ENCODE measurements at regions not wholly inside any gene's neighbourhood (a gene's known extent, or its start where the extent isn't known, plus 50 kb on each side); places are given as distances from the start of the nearest gene placed in this dataset.

DNA sequence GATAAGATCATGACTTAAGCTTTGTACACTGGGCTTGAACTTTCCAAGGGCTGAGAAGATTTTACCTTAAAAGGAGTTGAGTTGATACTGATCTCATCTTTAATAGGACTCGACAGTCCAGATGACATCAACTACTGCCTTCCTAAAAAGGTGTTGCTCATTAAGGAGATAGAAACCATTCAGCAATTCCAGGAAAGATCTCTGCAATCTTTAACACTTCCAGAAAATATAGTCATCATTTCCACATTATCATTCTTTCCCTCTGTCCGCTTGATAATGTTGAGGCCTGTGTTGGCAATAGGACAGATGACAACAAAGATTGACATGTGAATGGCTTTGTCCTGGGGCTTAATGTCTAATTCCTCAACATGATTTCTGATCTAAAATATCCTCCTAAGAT is 145.4 kb upstream of the C1orf21 start:
- no peaks in the 10 kb centered on the region for H3K36me3 ChIP-seq (ENCODE audit: insufficient read depth, low read length)
- no peaks in the 10 kb centered on the region for H3F3A ChIP-seq (ENCODE audit: insufficient read depth, low read length, poor library complexity, severe bottlenecking)
- H3K9me2 ChIP-seq (ENCODE audit: insufficient read depth, low read length) = no peaks in the 10 kb centered on the region
- no peak overlapping the region for H3K4me3 ChIP-seq (ENCODE audit: low read length)
- no peak overlapping the region for H3K9ac ChIP-seq (ENCODE audit: low read length)
- no peak for TF ChIP-seq EP300 (conservative IDR thresholded peaks at IDR 0.05; ENCODE audit: poor library complexity, severe bottlenecking)
- no peak for TF ChIP-seq RAD21 (conservative IDR thresholded peaks at IDR 0.05)
- TF ChIP-seq SMC3 (conservative IDR thresholded peaks at IDR 0.05; ENCODE audit: poor library complexity) = no peak
- TF ChIP-seq, protein P1, sequence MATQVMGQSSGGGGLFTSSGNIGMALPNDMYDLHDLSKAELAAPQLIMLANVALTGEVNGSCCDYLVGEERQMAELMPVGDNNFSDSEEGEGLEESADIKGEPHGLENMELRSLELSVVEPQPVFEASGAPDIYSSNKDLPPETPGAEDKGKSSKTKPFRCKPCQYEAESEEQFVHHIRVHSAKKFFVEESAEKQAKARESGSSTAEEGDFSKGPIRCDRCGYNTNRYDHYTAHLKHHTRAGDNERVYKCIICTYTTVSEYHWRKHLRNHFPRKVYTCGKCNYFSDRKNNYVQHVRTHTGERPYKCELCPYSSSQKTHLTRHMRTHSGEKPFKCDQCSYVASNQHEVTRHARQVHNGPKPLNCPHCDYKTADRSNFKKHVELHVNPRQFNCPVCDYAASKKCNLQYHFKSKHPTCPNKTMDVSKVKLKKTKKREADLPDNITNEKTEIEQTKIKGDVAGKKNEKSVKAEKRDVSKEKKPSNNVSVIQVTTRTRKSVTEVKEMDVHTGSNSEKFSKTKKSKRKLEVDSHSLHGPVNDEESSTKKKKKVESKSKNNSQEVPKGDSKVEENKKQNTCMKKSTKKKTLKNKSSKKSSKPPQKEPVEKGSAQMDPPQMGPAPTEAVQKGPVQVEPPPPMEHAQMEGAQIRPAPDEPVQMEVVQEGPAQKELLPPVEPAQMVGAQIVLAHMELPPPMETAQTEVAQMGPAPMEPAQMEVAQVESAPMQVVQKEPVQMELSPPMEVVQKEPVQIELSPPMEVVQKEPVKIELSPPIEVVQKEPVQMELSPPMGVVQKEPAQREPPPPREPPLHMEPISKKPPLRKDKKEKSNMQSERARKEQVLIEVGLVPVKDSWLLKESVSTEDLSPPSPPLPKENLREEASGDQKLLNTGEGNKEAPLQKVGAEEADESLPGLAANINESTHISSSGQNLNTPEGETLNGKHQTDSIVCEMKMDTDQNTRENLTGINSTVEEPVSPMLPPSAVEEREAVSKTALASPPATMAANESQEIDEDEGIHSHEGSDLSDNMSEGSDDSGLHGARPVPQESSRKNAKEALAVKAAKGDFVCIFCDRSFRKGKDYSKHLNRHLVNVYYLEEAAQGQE (IDR thresholded peaks at IDR 0.05; ENCODE audit: borderline replicate concordance) = no peak
- no peak for TF ChIP-seq MXI1 (conservative IDR thresholded peaks at IDR 0.05; ENCODE audit: poor library complexity, severe bottlenecking)
- no peak for TF ChIP-seq EZH2 (IDR thresholded peaks at IDR 0.05; ENCODE audit: borderline replicate concordance, insufficient read depth, low read length, poor library complexity, severe bottlenecking)
- no peak for TF ChIP-seq TAF1 (IDR thresholded peaks at IDR 0.05; ENCODE audit: low read depth)
- TF ChIP-seq POLR2AphosphoS5 (IDR thresholded peaks at IDR 0.05) = no peak
- TF ChIP-seq, protein P2, sequence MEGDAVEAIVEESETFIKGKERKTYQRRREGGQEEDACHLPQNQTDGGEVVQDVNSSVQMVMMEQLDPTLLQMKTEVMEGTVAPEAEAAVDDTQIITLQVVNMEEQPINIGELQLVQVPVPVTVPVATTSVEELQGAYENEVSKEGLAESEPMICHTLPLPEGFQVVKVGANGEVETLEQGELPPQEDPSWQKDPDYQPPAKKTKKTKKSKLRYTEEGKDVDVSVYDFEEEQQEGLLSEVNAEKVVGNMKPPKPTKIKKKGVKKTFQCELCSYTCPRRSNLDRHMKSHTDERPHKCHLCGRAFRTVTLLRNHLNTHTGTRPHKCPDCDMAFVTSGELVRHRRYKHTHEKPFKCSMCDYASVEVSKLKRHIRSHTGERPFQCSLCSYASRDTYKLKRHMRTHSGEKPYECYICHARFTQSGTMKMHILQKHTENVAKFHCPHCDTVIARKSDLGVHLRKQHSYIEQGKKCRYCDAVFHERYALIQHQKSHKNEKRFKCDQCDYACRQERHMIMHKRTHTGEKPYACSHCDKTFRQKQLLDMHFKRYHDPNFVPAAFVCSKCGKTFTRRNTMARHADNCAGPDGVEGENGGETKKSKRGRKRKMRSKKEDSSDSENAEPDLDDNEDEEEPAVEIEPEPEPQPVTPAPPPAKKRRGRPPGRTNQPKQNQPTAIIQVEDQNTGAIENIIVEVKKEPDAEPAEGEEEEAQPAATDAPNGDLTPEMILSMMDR (IDR thresholded peaks at IDR 0.05; ENCODE audit: poor library complexity, severe bottlenecking) = no peak
- no peaks in the 10 kb centered on the region for H3K9me3 ChIP-seq (ENCODE audit: low read length)
- H4K20me1 ChIP-seq (ENCODE audit: insufficient read depth) = no peaks in the 10 kb centered on the region
- H3K27me3 ChIP-seq (ENCODE audit: insufficient read depth, low read depth, low read length) = no peaks in the 10 kb centered on the region
- no peaks in the 10 kb centered on the region for H3K79me2 ChIP-seq (replicated peaks; ENCODE audit: insufficient read depth, low read length)
- no peak overlapping the region for H2AFZ ChIP-seq (ENCODE audit: low read depth, low read length)
- no peak overlapping the region for H3K27ac ChIP-seq (ENCODE audit: low read length)
- no peak overlapping the region for H3K4me2 ChIP-seq (ENCODE audit: low read length)

GRCh38 chr1:184242507-184242943 is 144.3 kb upstream of the C1orf21 start:
- Histone ChIP-seq H4K20me1 (ENCODE audit: insufficient read depth) (no peaks in the 10 kb centered on the region), H3K9me3 (ENCODE audit: low read length) (no peaks in the 10 kb centered on the region), H3K4me2 (ENCODE audit: low read length) (no peak overlapping the region), H2AFZ (ENCODE audit: low read depth, low read length) (no peak overlapping the region), H3F3A (ENCODE audit: insufficient read depth, low read length, poor library complexity, severe bottlenecking) (no peaks in the 10 kb centered on the region), H3K36me3 (ENCODE audit: insufficient read depth, low read length) (no peaks in the 10 kb centered on the region), H3K79me2 (replicated peaks; ENCODE audit: insufficient read depth, low read length) (no peaks in the 10 kb centered on the region), H3K9me2 (ENCODE audit: insufficient read depth, low read length) (no peaks in the 10 kb centered on the region), H3K27ac (ENCODE audit: low read length) (no peak overlapping the region), H3K9ac (ENCODE audit: low read length) (no peak overlapping the region), H3K27me3 (ENCODE audit: insufficient read depth, low read depth, low read length) (no peaks in the 10 kb centered on the region), H3K4me3 (ENCODE audit: low read length) (no peak overlapping the region)
- no peak for TF ChIP-seq SMC3 (conservative IDR thresholded peaks at IDR 0.05; ENCODE audit: poor library complexity)
- TF ChIP-seq TAF1 (IDR thresholded peaks at IDR 0.05; ENCODE audit: low read depth) = no peak
- TF ChIP-seq MXI1 (conservative IDR thresholded peaks at IDR 0.05; ENCODE audit: poor library complexity, severe bottlenecking) = no peak

DNA sequence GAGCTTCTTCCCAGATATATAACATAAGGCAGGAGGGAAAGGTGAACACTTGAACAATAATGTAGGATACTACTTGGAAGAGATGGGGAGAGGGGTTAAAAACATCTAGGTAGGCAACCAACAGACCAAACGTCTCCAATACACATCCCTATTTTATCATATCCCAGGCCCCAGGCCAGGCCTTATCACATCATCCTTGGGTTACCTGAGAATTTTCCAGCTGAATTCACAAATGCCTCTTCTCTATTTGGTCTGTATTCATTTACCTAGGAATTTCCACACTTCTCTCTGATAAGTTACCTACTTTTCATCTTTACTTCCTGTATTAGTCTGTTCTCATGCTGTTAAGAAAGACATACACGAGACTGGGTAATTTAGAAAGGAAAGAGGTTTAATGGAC is 141.9 kb upstream of the C1orf21 start:
- H3K79me2 ChIP-seq (replicated peaks; ENCODE audit: insufficient read depth, low read length) = no peaks in the 10 kb centered on the region
- no peak overlapping the region for H3K4me2 ChIP-seq (ENCODE audit: low read length)
- no peaks in the 10 kb centered on the region for H3K9me3 ChIP-seq (ENCODE audit: low read length)
- no peak overlapping the region for H3K4me3 ChIP-seq (ENCODE audit: low read length)
- no peak overlapping the region for H3K9ac ChIP-seq (ENCODE audit: low read length)
- no peak overlapping the region for H2AFZ ChIP-seq (ENCODE audit: low read depth, low read length)
- TF ChIP-seq SMC3 (conservative IDR thresholded peaks at IDR 0.05; ENCODE audit: poor library complexity) (no peak), POLR2AphosphoS5 (IDR thresholded peaks at IDR 0.05) (no peak), RAD21 (conservative IDR thresholded peaks at IDR 0.05) (no peak), EZH2 (IDR thresholded peaks at IDR 0.05; ENCODE audit: borderline replicate concordance, insufficient read depth, low read length, poor library complexity, severe bottlenecking) (no peak), TAF1 (IDR thresholded peaks at IDR 0.05; ENCODE audit: low read depth) (no peak), EP300 (conservative IDR thresholded peaks at IDR 0.05; ENCODE audit: poor library complexity, severe bottlenecking) (no peak), MXI1 (conservative IDR thresholded peaks at IDR 0.05; ENCODE audit: poor library complexity, severe bottlenecking) (no peak)
- TF ChIP-seq, protein P1 (IDR thresholded peaks at IDR 0.05; ENCODE audit: borderline replicate concordance) = no peak
- TF ChIP-seq, protein P2 (IDR thresholded peaks at IDR 0.05; ENCODE audit: poor library complexity, severe bottlenecking) = no peak
- no peaks in the 10 kb centered on the region for H3K9me2 ChIP-seq (ENCODE audit: insufficient read depth, low read length)
- H3K27me3 ChIP-seq (ENCODE audit: insufficient read depth, low read depth, low read length) = no peaks in the 10 kb centered on the region
- H3K36me3 ChIP-seq (ENCODE audit: insufficient read depth, low read length) = no peaks in the 10 kb centered on the region
- no peaks in the 10 kb centered on the region for H3F3A ChIP-seq (ENCODE audit: insufficient read depth, low read length, poor library complexity, severe bottlenecking)
- no peak overlapping the region for H3K27ac ChIP-seq (ENCODE audit: low read length)
- no peaks in the 10 kb centered on the region for H4K20me1 ChIP-seq (ENCODE audit: insufficient read depth)

Measured in neural cell (in vitro differentiated cells).